ENCODE measurements at regions not wholly inside any gene's neighbourhood (a gene's known extent, or its start where the extent isn't known, plus 50 kb on each side); places are given as distances from the start of the nearest gene placed in this dataset.

GRCh38 chr1:219746141-219746540, 133.2 kb upstream of the ZC3H11B start:
- Histone ChIP-seq H3K27ac (no peak overlapping the region), H3K27me3 (no peaks in the 10 kb centered on the region), H3K9me3 (no peaks in the 10 kb centered on the region), H3K4me1 (ENCODE audit: insufficient read depth) (no peaks in the 10 kb centered on the region), H3K4me3 (no peak overlapping the region), H3K36me3 (no peaks in the 10 kb centered on the region)
- DNase-seq = no peak
- intact Hi-C loops (cut with DNase I) = no loop called here
- TF ChIP-seq, protein P1, sequence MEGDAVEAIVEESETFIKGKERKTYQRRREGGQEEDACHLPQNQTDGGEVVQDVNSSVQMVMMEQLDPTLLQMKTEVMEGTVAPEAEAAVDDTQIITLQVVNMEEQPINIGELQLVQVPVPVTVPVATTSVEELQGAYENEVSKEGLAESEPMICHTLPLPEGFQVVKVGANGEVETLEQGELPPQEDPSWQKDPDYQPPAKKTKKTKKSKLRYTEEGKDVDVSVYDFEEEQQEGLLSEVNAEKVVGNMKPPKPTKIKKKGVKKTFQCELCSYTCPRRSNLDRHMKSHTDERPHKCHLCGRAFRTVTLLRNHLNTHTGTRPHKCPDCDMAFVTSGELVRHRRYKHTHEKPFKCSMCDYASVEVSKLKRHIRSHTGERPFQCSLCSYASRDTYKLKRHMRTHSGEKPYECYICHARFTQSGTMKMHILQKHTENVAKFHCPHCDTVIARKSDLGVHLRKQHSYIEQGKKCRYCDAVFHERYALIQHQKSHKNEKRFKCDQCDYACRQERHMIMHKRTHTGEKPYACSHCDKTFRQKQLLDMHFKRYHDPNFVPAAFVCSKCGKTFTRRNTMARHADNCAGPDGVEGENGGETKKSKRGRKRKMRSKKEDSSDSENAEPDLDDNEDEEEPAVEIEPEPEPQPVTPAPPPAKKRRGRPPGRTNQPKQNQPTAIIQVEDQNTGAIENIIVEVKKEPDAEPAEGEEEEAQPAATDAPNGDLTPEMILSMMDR (IDR thresholded peaks at IDR 0.05) = no peak
- TF ChIP-seq EP300 (IDR thresholded peaks at IDR 0.05) = no peak
- no peak for TF ChIP-seq POLR2A (IDR thresholded peaks at IDR 0.05)
- 97% methylated on average over 2 of the region's 2 CpGs for WGBS, 3 donors

- no peak for DNase-seq
- H3K27me3 ChIP-seq = no peaks in the 10 kb centered on the region
- intact Hi-C loops (cut with DNase I) = no loop called here
- no peak overlapping the region for H3K27ac ChIP-seq
- H3K4me3 ChIP-seq = no peak overlapping the region
- no peaks in the 10 kb centered on the region for H3K4me1 ChIP-seq (ENCODE audit: insufficient read depth)
- H3K36me3 ChIP-seq = no peaks in the 10 kb centered on the region
- TF ChIP-seq POLR2A (IDR thresholded peaks at IDR 0.05) = no peak
- TF ChIP-seq, protein P1 (IDR thresholded peaks at IDR 0.05) = no peak
- no peak for TF ChIP-seq EP300 (IDR thresholded peaks at IDR 0.05)
- 37 to 46% (median 38%) methylated on average over 3 of the region's 3 CpGs for WGBS, 3 donors
- no peaks in the 10 kb centered on the region for H3K9me3 ChIP-seq
Observed at GRCh38 chr1:219744652-219745469, 132.0 kb upstream of the ZC3H11B start.

- H3K27ac ChIP-seq = no peak overlapping the region
- 48 to 56% (median 54%) methylated on average over 4 of the region's 4 CpGs for WGBS, 3 donors
- no peaks in the 10 kb centered on the region for H3K27me3 ChIP-seq
- H3K9me3 ChIP-seq = no peaks in the 10 kb centered on the region
- no peaks in the 10 kb centered on the region for H3K4me1 ChIP-seq (ENCODE audit: insufficient read depth)
- intact Hi-C loops (cut with DNase I) = no loop called here
- no peaks in the 10 kb centered on the region for H3K36me3 ChIP-seq
- TF ChIP-seq POLR2A (IDR thresholded peaks at IDR 0.05) = no peak
- DNase-seq = no peak
- no peak overlapping the region for H3K4me3 ChIP-seq
Observed at GRCh38 chr1:219741011-219741970, 128.4 kb upstream of the ZC3H11B start.

DNA sequence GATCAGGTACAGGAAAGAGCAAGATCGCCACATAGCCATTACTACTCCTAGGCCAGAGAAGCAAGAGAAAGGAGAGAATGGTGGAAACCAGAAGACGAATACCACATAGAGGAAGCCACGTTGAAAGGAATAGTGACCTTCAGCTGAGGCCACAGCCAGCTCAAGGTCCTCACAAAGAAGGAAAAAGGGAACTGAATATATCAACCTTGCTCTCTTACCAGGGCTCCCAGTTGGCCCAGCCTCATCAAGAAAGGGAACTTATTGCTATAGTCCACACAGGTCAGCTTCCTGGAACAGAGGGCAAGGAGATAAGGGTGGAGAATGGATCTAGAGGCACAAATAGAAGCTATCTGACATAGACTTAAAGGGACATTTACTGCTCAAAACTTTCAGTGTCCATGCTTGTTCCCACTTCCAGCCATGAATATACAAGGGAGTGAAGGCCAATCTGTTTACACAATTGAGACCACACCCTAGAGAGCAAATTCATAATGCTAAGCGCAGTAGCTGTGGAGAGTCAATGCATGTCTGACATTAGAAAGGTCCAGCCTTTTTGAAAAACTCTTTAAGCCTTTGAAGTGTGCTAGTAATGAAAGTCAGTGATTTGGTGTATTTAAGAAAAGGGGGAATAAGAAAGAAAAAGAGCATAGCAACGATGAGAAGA, 120.7 kb upstream of the ZC3H11B start:
- no peaks in the 10 kb centered on the region for H3K36me3 ChIP-seq
- TF ChIP-seq EP300 (IDR thresholded peaks at IDR 0.05) = no peak
- TF ChIP-seq, protein P1 (IDR thresholded peaks at IDR 0.05) = no peak
- TF ChIP-seq POLR2A (IDR thresholded peaks at IDR 0.05) = no peak
- DNase-seq = no peak
- H3K4me3 ChIP-seq = no peak overlapping the region
- 71 to 77% (median 76%) methylated on average over 5 of the region's 5 CpGs for WGBS, 3 donors
- intact Hi-C loops (cut with DNase I) = no loop called here
- H3K4me1 ChIP-seq (ENCODE audit: insufficient read depth) = no peaks in the 10 kb centered on the region
- H3K9me3 ChIP-seq = no peaks in the 10 kb centered on the region
- no peaks in the 10 kb centered on the region for H3K27me3 ChIP-seq
- no peak overlapping the region for H3K27ac ChIP-seq

Data from ovary (tissue), 7 donors.